Stimulated activated naive CD8-positive, alpha-beta T cell treated with anti-CD3 and anti-CD28 coated beads, Interleukin-15, amount 100 ng/mL, for 72 hours (primary cell): ENCODE measurements at regions not wholly inside any gene's neighbourhood (a gene's known extent, or its start where the extent isn't known, plus 50 kb on each side); places are given as distances from the start of the nearest gene placed in this dataset.

ENCODE experiments used
- ATAC-seq: fragments of 150-1000 bp; cut with Tn5 transposase; 2 replicates; pipeline ENCODE4 v1.10.0; 2021; ENCODE audit warnings: mild to moderate bottlenecking, moderate library complexity
- DNase-seq, 2 donors: peaks; one replicate each; pipeline ENCODE4 v3.0.0; 2021 to 2022
- H3K27ac Mint-ChIP-seq, 2 donors: one replicate each; pipeline ENCODE4 v1.8.0; 2022; ENCODE audit warnings: mild to moderate bottlenecking in 2 of 2, mixed read lengths in 2 of 2, moderate library complexity in 2 of 2
- H3K27me3 Mint-ChIP-seq: one replicate; pipeline ENCODE4 v1.8.0; 2022; ENCODE audit warnings: mixed read lengths
- H3K4me1 Mint-ChIP-seq: one replicate; pipeline ENCODE4 v1.8.0; 2022; ENCODE audit warnings: mild to moderate bottlenecking, mixed read lengths
- H3K4me3 Mint-ChIP-seq, 2 donors: one replicate each; pipeline ENCODE4 v1.8.0; 2022; ENCODE audit warnings: mild to moderate bottlenecking in 2 of 2, mixed read lengths in 2 of 2, moderate library complexity in 1 of 2
- H3K9me3 Mint-ChIP-seq, 2 donors: one replicate each; pipeline ENCODE4 v1.8.0; 2022; ENCODE audit warnings: mixed read lengths in 2 of 2

DNA sequence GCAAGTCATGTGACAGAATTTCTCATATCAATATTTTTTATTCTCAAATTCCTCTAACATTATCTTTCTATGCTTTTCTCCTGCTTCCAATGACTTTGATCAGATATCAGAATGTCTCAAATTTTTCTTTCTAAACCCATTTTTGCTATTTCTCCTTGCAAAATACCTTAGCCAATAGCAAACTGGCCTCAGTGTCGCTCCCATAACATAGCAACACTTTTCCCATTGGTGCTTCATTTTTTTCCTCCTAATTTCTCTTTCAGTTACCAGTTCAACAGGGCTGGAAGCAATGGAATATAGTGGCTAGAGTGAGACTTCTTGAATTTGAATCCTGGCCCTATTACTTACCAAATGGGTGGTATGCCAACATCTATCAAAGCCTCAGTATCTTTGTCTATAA lies 1091.6 kb downstream of the C4orf33 start:
- ATAC-seq (no peak), DNase-seq (no peak)
- no peak overlapping the region for H3K27ac Mint-ChIP-seq
- no peaks in the 10 kb centered on the region for H3K27me3 Mint-ChIP-seq
- H3K9me3 Mint-ChIP-seq, result peaks cover 13 to 16% of the 10 kb centered on the region in 2 donors
- H3K4me3 Mint-ChIP-seq, result no peak overlapping the region
- H3K4me1 Mint-ChIP-seq, result no peaks in the 10 kb centered on the region

DNA sequence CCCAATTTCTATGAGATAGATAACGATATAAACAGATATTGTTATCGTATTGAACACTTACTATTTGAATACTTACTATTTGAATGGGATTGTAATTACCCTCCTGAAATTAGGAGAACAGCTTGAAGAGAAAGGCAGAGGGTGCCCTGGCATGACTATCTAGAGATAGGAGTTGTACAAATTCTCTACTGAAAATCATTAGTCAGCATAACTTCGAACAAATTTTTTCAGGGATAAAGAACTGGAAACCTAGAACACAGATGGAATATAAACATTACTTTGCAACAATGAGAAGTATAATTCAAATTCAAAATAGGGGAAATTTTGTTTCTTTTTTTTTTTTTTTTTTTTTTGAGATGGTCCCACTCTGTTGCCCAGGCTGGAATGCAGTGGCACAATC lies 1096.8 kb downstream of the C4orf33 start:
- Mint-ChIP-seq H3K4me3 (no peak overlapping the region), H3K9me3 (peaks cover 9 to 23% of the 10 kb centered on the region in 2 donors)

DNA sequence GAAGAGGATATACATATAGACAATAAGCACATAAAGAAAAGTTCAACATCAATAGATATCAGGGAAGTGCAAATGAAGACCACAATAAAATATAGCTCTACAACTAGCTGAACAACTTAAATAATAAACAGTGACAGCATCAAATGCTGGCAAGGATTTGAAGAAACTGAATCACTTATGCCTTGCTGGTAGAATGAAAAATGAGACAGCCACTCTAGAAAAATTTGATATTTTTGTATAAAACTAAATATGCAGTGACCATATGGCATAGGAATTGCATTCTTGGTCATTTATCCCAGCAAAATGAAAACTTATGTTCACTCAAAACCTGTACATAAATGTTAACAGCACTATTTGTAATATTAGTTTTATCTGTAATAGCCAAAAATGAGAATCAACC lies 1102.0 kb downstream of the C4orf33 start:
- ATAC-seq (no peak), DNase-seq (no peak)
- Mint-ChIP-seq H3K9me3 (peaks cover 6 to 12% of the 10 kb centered on the region in 2 donors), H3K27me3 (no peaks in the 10 kb centered on the region), H3K4me1 (no peaks in the 10 kb centered on the region), H3K4me3 (no peak overlapping the region), H3K27ac (no peak overlapping the region)

More for the DNA sequence above, 1096.8 kb downstream of the C4orf33 start:
- H3K27ac Mint-ChIP-seq, result no peak overlapping the region
- no peak for DNase-seq
- no peaks in the 10 kb centered on the region for H3K4me1 Mint-ChIP-seq
- no peak for ATAC-seq
- H3K27me3 Mint-ChIP-seq, result no peaks in the 10 kb centered on the region

DNA sequence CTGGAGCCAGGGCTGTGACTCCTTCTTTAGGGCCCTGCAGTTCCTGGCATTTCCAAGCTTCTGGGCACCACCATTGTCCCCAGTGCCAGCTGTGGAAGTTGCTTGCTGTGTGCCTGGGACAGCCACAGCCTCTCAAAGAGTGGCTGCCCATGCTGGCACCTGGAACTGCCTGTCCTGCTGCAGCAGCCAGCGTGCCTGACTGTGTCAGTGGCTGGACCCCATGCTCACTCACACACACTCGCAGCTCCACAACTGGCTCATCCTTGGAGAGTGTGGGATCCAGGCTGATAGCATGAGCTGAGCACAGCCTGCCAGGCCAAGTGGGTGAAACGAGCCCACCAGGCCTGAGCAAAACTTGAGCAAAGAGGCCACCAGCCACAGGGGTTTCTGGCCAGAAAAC lies 1107.6 kb downstream of the C4orf33 start:
- Mint-ChIP-seq H3K4me1 (no peaks in the 10 kb centered on the region), H3K27ac (no peak overlapping the region), H3K9me3 (peaks cover 6 to 13% of the 10 kb centered on the region in 2 donors), H3K4me3 (no peak overlapping the region), H3K27me3 (no peaks in the 10 kb centered on the region)
- no peak for DNase-seq
- no peak for ATAC-seq

DNA sequence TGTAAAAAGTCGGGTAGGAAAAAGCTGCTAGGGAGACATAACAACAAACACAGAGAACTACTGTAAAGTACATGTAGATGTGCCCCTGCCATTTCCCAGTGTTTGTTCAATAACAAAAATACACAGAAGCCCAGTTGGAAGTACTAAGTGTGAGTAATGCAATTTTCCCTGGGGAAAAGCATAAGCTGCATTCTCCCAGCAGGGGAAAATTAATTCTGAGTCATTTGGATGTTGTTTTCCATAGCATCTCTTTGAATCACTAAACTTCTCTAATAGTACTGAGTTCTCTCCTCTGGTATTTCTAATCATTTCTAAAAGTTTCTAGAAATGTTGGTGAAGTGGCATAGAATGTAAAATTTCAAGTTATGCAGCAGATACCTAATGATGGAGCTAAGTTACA lies 1114.9 kb downstream of the C4orf33 start:
- ATAC-seq (no peak), DNase-seq (no peak)
- H3K27ac Mint-ChIP-seq, result no peak overlapping the region
- H3K9me3 Mint-ChIP-seq, result no peaks in the 10 kb centered on the region
- no peak overlapping the region for H3K4me3 Mint-ChIP-seq
- H3K27me3 Mint-ChIP-seq, result no peaks in the 10 kb centered on the region
- H3K4me1 Mint-ChIP-seq, result no peaks in the 10 kb centered on the region

DNA sequence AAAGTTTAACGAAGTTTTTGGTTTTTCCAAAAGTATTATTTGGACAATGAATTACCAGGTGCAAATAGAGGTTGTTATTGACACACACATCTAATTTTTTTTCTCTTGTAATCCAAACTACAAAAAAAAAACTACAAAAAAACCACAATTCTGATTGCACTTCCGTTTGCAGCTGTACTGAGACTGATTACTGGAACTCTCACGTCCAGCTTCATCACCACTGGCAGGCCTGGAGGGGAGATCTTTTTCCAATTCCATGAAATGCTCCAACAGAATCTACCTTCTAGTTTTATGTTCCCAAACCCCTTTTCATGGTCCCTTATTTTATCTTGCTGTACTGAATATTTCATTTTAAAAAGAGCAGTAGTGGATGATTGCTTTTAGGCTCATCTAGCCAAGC lies 1118.3 kb downstream of the C4orf33 start:
- Mint-ChIP-seq H3K4me1 (no peaks in the 10 kb centered on the region), H3K27ac (no peak overlapping the region), H3K9me3 (no peaks in the 10 kb centered on the region), H3K4me3 (no peak overlapping the region), H3K27me3 (no peaks in the 10 kb centered on the region)
- DNase-seq, result no peak
- no peak for ATAC-seq

DNA sequence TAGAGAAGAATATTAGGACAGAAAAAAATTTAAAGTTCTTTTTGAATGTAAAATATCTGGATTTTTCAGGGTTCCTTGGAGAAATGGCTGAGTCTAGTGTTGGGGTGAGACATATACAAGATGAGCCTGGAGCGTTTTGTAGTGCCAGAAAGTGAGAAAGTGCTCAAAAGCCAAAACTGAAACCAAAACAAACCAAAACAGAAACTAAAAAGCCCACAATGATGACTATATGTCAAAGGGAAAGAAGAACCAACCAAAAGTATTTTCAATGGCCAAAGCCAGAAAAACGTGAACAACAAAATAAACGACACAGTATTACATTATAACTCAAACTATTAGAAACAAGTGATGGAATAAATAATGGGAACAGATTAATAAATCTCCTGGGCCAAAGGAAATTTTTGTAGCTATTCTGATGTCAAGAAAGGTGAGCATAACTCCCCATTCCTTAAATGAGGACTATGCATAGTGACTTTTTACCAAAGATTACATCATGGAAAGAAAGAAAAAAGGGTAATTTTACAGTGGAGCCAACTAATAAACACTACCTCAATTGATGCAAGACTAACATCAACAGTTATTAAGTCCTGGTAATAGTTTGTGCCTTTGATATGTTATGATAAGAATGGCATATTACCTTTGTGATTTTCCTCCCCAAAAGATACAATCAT lies 1137.6 kb downstream of the C4orf33 start:
- Mint-ChIP-seq H3K9me3 (no peaks in the 10 kb centered on the region), H3K4me1 (no peaks in the 10 kb centered on the region), H3K27me3 (no peaks in the 10 kb centered on the region), H3K4me3 (peak overlapping the region in 1 of 2 donors; percentile 23), H3K27ac (no peak overlapping the region)
- ATAC-seq, result peak; percentile 71
- no peak for DNase-seq

DNA sequence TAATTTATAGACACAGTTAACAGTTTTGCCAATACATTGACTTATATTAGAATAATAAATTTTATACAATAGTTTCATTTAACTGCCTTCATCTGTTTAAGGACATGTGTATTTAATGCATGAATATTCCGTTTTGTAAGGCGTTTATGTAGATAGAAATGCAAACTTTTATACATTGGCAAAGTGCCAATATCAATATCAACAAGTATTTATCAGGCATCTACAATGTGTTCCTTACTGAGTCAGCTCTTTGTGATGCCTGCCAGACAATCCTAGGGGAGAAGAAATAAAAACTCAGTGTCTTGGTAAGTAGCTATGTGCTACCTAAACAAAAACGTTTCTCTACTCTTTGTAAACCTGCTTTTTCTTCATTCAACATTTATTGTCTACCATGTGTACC lies 1142.2 kb downstream of the C4orf33 start:
- no peaks in the 10 kb centered on the region for H3K27me3 Mint-ChIP-seq
- H3K4me3 Mint-ChIP-seq, result no peak overlapping the region
- no peaks in the 10 kb centered on the region for H3K4me1 Mint-ChIP-seq
- DNase-seq, result no peak
- H3K27ac Mint-ChIP-seq, result no peak overlapping the region
- ATAC-seq, result no peak
- H3K9me3 Mint-ChIP-seq, result no peaks in the 10 kb centered on the region

DNA sequence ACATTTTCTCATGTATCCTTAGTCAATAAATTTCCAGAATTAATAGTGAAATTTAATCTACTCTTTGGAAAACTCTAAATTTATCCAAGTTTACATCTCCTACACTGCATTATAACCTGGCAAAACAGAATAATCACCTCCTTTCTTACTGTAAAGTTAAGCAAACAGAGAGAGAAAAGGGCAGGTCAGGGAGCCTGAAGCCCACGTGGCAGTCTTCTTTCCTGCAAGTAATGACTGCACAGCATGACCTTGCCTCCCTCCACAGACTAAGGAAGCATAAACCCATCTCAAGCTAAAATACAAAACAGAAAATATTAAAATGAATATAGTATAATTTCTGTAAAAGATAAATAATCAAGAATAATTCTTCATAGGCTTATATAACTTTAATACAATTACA lies 1153.0 kb downstream of the C4orf33 start:
- Mint-ChIP-seq H3K4me3 (no peak overlapping the region), H3K9me3 (no peaks in the 10 kb centered on the region), H3K27ac (no peak overlapping the region), H3K4me1 (no peaks in the 10 kb centered on the region), H3K27me3 (no peaks in the 10 kb centered on the region)
- ATAC-seq, result no peak
- no peak for DNase-seq

DNA sequence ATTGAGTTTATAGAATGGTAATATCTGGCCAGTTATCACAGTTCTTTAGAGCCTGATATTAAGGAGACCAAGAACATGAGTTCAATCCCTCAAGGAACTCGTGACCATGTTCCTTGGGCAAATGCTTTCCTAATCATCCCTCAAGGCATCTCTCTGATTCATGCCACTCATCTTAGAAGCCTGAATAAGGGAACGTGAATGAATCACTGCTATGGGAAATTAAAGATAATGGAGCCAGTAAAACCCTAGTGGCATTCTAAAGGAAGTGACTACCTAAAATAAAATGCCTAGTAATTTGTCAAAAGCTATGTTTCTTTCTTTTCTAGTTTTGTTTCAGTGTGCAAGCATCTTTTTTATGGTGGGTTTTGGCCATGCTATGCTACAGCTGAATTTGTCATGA lies 1161.3 kb downstream of the C4orf33 start:
- Mint-ChIP-seq H3K27ac (no peak overlapping the region), H3K4me3 (no peak overlapping the region), H3K27me3 (no peaks in the 10 kb centered on the region), H3K9me3 (no peaks in the 10 kb centered on the region), H3K4me1 (no peaks in the 10 kb centered on the region)
- no peak for ATAC-seq
- DNase-seq, result no peak

DNA sequence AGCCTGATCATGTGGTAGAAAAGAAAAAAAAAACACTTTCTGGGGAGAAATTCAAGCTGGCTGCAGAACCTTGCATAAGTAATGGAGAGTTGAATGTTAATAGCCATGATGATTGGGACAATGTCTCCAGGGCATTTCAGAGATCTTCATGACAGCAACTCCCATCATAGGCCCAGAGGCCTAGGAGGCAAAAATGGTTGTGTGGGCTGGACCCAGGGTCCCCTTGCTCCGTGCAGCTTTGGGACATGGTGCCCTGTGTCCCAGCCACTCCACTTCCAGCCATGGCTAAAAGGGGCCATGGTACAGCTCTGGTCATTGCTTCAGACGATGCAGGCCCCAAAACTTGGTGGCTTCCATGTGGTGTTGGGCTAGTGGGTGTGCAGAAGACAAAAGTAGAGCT lies 1170.9 kb downstream of the C4orf33 start:
- no peaks in the 10 kb centered on the region for H3K27me3 Mint-ChIP-seq
- ATAC-seq, result no peak
- H3K27ac Mint-ChIP-seq, result no peak overlapping the region
- no peaks in the 10 kb centered on the region for H3K4me1 Mint-ChIP-seq
- H3K4me3 Mint-ChIP-seq, result no peak overlapping the region
- DNase-seq, result no peak
- H3K9me3 Mint-ChIP-seq, result peaks cover 30% of the 10 kb centered on the region in 2 donors

DNA sequence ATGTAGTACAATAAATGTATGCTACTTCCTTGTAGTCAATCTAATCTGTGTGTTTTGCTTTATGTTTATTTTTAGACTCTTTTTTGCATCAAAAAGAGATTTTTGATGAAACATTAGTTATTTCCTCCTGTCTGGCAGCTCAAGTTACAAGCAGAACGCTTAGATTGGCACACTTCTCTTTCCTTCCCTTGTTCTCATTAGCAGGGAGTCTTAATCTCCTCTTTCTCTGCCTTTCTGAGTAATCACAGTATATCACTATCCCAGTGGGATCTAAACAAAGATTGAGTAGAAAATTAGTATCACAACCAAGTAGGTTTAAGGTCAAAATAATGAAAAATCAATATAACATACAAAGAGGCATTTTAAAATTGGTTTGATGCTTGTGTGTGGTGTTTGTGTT lies 1192.6 kb downstream of the C4orf33 start:
- Mint-ChIP-seq H3K4me3 (no peak overlapping the region), H3K4me1 (no peaks in the 10 kb centered on the region), H3K27ac (no peak overlapping the region), H3K27me3 (no peaks in the 10 kb centered on the region), H3K9me3 (peaks cover 6 to 7% of the 10 kb centered on the region in 2 donors)
- DNase-seq (no peak), ATAC-seq (no peak)

DNA sequence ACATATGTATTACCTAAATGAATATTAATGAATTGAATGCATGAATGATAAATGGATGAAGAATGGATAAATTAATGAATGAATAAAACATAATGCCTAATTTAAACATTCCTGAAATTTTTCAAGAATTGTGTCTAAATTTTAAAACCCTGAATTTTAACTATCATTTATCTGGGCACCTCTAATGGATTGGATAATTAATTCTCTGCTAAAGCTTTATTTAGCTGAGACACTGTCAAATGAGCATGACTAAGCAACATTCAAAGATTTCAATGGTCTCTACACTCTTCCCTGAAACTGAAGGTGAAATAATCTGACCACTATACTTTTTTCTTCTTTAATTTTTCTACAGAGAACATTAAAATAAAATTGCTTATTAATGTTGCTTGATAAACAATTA lies 1197.7 kb downstream of the C4orf33 start:
- Mint-ChIP-seq H3K4me1 (no peaks in the 10 kb centered on the region), H3K9me3 (peaks cover 0 to 6% of the 10 kb centered on the region in 2 donors), H3K27me3 (no peaks in the 10 kb centered on the region), H3K4me3 (no peak overlapping the region), H3K27ac (no peak overlapping the region)
- DNase-seq (no peak), ATAC-seq (no peak)

DNA sequence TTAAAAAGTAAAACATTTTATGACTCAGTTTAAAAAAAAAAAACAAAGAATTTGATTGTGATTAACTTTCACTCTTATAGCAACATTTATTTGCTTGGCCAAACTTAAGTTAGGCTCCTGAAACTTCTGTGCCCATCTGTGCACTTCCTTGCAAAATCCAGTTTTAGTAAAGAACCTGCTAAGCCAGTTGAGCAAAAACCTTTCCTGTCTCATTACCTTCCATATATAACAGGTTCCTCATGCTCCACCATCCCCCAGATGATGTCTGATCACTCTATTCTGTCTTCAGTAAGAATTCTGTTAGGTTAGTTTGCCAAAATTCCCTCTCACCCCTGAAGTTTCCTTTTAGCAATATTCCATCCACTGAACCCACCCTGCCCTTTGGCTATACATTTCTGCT lies 1200.5 kb downstream of the C4orf33 start:
- no peak overlapping the region for H3K27ac Mint-ChIP-seq
- no peak for ATAC-seq
- H3K27me3 Mint-ChIP-seq, result no peaks in the 10 kb centered on the region
- no peak overlapping the region for H3K4me3 Mint-ChIP-seq
- DNase-seq, result no peak
- H3K9me3 Mint-ChIP-seq, result peaks cover 0 to 6% of the 10 kb centered on the region in 2 donors
- H3K4me1 Mint-ChIP-seq, result no peaks in the 10 kb centered on the region

DNA sequence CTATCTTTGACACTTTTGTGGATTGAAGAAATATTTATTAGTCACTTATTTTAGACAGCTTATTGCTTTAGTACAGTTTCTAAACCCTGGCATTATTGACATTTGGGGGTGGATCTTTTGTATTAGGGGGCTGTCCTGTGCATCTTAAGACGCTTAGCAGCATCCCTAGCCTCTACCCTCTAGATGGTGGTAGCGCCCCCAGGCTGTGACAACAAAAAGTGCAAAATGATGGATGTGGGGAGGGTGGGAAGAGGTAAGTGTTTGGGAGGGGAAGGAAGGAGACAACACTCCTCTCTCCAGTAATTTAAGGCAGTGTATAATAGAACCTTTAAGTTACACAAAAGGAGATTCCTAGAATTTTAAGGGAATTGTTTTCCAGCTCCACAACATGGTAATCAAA lies 1210.6 kb downstream of the C4orf33 start:
- no peaks in the 10 kb centered on the region for H3K27me3 Mint-ChIP-seq
- H3K4me3 Mint-ChIP-seq, result no peak overlapping the region
- H3K27ac Mint-ChIP-seq, result no peak overlapping the region
- ATAC-seq, result no peak
- peaks cover 4 to 20% of the 10 kb centered on the region in 2 donors for H3K9me3 Mint-ChIP-seq
- H3K4me1 Mint-ChIP-seq, result no peaks in the 10 kb centered on the region
- no peak for DNase-seq

DNA sequence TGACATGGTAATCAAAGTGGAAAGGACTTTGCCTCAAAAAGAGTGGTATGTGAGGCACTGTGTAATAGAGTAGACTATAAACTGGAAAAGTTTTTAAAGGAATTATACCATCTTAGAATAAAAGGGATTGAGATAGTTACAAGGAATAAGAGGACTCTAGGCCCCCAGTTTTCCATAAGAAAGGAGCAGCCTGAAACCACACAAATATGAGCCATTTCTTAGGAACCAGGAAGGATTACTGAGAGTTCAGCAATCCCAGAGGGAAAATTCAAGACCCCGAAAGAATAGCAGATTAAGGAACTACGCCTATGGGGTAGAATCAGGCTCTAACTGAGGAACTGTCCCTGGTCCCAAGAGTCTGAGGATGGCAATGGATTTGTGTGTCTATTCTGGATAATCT lies 1213.3 kb downstream of the C4orf33 start:
- no peak overlapping the region for H3K27ac Mint-ChIP-seq
- no peaks in the 10 kb centered on the region for H3K27me3 Mint-ChIP-seq
- peaks cover 0 to 7% of the 10 kb centered on the region in 2 donors for H3K9me3 Mint-ChIP-seq
- no peak overlapping the region for H3K4me3 Mint-ChIP-seq
- ATAC-seq (no peak), DNase-seq (no peak)
- no peaks in the 10 kb centered on the region for H3K4me1 Mint-ChIP-seq

DNA sequence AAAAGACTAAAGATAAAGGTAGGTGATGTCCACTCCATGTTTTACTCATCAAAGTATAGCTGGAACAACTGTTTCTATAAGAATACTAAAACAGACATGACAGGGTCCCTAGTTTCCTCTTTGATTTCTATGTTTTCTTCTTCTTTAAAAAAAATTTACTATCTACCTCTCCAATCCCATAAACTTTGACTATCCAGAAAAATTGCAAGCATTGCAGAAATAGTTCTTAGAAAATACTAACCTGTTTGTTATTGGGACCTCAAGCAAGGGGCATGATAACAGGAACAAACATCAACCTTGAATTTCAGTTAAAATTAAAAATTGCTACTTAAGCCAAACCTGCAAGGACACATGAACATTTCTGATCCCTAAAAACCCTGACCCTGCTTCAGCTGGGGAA lies 1226.5 kb downstream of the C4orf33 start:
- DNase-seq (no peak), ATAC-seq (no peak)
- no peaks in the 10 kb centered on the region for H3K4me1 Mint-ChIP-seq
- H3K4me3 Mint-ChIP-seq, result no peak overlapping the region
- peaks cover 0 to 8% of the 10 kb centered on the region in 2 donors for H3K9me3 Mint-ChIP-seq
- H3K27me3 Mint-ChIP-seq, result no peaks in the 10 kb centered on the region
- H3K27ac Mint-ChIP-seq, result no peak overlapping the region
